ENCODE measurements at regions not wholly inside any gene's neighbourhood (a gene's known extent, or its start where the extent isn't known, plus 50 kb on each side); places are given as distances from the start of the nearest gene placed in this dataset.

DNA sequence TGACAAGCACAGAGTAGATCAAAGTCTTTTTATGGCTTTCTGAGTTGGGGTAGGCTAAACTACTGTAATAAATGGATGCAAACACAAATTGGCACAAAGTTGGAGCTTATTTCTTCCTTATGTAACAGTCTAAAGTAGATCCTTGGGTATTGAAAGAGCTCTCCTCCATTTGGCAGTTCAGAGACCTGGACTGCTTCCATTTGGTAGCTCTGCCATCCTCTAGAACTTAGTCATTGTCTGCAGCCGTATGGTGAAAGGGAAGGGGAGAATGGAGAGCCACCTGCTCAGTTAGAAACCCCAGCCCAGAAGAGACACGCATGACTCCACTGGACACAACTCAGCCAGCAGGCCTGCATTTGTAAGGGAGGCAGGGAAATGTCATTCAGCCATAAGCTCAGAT, 345.0 kb downstream of the DMAC1 start:
- FAIRE-seq (no peak), DNase-seq (ENCODE audit: low spot score) (no peak), ATAC-seq (no peak)
- H3K4me3 ChIP-seq (replicated peaks in 1 of 3; ENCODE audit: insufficient read depth in 1 of 3, low read depth in 2 of 3, low read length in 3 of 3): no peak overlapping the region
- no peaks in the 10 kb centered on the region for H3K27me3 ChIP-seq (ENCODE audit: control insufficient read depth in 1 of 2, insufficient read depth in 2 of 2, low read length in 2 of 2)
- intact Hi-C loops (cut with micrococcal nuclease; ENCODE audit: unreplicated experiment): no loop called here
- no peak overlapping the region for H3K9ac ChIP-seq (ENCODE audit: insufficient read depth, low read depth, low read length)
- H2AFZ ChIP-seq (ENCODE audit: low read length): no peak overlapping the region
- no peak overlapping the region for H3K27ac ChIP-seq (ENCODE audit: extremely low read length, insufficient read depth, low read length)
- H3K4me1 ChIP-seq (ENCODE audit: insufficient read depth, low read length): no peaks in the 10 kb centered on the region
- H4K20me1 ChIP-seq (ENCODE audit: insufficient read depth, low read length): no peaks in the 10 kb centered on the region
- no peak overlapping the region for H3K4me2 ChIP-seq (ENCODE audit: low read depth, low read length)
- in situ Hi-C loops (cut with HindIII; ENCODE audit: extremely low pct_ligation_motif_present, low pct_unique_long_range_greater_than_20kb): no loop called here
- CTCF ChIA-PET (ENCODE audit: low intra/inter-chr PET ratio, low total read pairs): no interaction called here
- no peaks in the 10 kb centered on the region for H3K36me3 ChIP-seq (replicated peaks in 1 of 2; ENCODE audit: control insufficient read depth in 1 of 2, insufficient read depth in 2 of 2, low read length in 2 of 2)
- H3K9me3 ChIP-seq (ENCODE audit: low read length): no peaks in the 10 kb centered on the region
- no peaks in the 10 kb centered on the region for H3K79me2 ChIP-seq (ENCODE audit: insufficient read depth, low read length)
- 31% methylated on average over 2 of the region's 2 CpGs for WGBS (ENCODE audit: low lambda C conversion rate)
- no TSS peak for BruUV-seq (replicated peaks)
- no peak for TF ChIP-seq ZNF3 (CRISPR knock-in tag; IDR thresholded peaks at IDR 0.05)
- no peak for TF ChIP-seq ZNF678 (CRISPR knock-in tag; IDR thresholded peaks at IDR 0.05)
- TF ChIP-seq ATF1 (CRISPR knock-in tag; IDR thresholded peaks at IDR 0.05): no peak
- no peak for TF ChIP-seq ZNF607 (CRISPR knock-in tag; IDR thresholded peaks at IDR 0.05; ENCODE audit: borderline replicate concordance)
- no peak for TF ChIP-seq STAG1 (CRISPR knock-in tag; IDR thresholded peaks at IDR 0.05)
- TF ChIP-seq, protein P1, sequence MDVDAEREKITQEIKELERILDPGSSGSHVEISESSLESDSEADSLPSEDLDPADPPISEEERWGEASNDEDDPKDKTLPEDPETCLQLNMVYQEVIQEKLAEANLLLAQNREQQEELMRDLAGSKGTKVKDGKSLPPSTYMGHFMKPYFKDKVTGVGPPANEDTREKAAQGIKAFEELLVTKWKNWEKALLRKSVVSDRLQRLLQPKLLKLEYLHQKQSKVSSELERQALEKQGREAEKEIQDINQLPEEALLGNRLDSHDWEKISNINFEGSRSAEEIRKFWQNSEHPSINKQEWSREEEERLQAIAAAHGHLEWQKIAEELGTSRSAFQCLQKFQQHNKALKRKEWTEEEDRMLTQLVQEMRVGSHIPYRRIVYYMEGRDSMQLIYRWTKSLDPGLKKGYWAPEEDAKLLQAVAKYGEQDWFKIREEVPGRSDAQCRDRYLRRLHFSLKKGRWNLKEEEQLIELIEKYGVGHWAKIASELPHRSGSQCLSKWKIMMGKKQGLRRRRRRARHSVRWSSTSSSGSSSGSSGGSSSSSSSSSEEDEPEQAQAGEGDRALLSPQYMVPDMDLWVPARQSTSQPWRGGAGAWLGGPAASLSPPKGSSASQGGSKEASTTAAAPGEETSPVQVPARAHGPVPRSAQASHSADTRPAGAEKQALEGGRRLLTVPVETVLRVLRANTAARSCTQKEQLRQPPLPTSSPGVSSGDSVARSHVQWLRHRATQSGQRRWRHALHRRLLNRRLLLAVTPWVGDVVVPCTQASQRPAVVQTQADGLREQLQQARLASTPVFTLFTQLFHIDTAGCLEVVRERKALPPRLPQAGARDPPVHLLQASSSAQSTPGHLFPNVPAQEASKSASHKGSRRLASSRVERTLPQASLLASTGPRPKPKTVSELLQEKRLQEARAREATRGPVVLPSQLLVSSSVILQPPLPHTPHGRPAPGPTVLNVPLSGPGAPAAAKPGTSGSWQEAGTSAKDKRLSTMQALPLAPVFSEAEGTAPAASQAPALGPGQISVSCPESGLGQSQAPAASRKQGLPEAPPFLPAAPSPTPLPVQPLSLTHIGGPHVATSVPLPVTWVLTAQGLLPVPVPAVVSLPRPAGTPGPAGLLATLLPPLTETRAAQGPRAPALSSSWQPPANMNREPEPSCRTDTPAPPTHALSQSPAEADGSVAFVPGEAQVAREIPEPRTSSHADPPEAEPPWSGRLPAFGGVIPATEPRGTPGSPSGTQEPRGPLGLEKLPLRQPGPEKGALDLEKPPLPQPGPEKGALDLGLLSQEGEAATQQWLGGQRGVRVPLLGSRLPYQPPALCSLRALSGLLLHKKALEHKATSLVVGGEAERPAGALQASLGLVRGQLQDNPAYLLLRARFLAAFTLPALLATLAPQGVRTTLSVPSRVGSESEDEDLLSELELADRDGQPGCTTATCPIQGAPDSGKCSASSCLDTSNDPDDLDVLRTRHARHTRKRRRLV (CRISPR knock-in tag; IDR thresholded peaks at IDR 0.05): no peak
- no peak for TF ChIP-seq RFXANK (CRISPR knock-in tag; IDR thresholded peaks at IDR 0.05)
- no peak for TF ChIP-seq ZNF614 (CRISPR knock-in tag; IDR thresholded peaks at IDR 0.05; ENCODE audit: borderline replicate concordance)
- TF ChIP-seq PHF20 (CRISPR knock-in tag; IDR thresholded peaks at IDR 0.05): no peak
- TF ChIP-seq, protein P2, sequence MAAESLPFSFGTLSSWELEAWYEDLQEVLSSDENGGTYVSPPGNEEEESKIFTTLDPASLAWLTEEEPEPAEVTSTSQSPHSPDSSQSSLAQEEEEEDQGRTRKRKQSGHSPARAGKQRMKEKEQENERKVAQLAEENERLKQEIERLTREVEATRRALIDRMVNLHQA (CRISPR knock-in tag; IDR thresholded peaks at IDR 0.05): no peak
- TF ChIP-seq, protein P3, sequence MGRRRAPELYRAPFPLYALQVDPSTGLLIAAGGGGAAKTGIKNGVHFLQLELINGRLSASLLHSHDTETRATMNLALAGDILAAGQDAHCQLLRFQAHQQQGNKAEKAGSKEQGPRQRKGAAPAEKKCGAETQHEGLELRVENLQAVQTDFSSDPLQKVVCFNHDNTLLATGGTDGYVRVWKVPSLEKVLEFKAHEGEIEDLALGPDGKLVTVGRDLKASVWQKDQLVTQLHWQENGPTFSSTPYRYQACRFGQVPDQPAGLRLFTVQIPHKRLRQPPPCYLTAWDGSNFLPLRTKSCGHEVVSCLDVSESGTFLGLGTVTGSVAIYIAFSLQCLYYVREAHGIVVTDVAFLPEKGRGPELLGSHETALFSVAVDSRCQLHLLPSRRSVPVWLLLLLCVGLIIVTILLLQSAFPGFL (CRISPR knock-in tag; IDR thresholded peaks at IDR 0.05): no peak
- TF ChIP-seq, protein P4, sequence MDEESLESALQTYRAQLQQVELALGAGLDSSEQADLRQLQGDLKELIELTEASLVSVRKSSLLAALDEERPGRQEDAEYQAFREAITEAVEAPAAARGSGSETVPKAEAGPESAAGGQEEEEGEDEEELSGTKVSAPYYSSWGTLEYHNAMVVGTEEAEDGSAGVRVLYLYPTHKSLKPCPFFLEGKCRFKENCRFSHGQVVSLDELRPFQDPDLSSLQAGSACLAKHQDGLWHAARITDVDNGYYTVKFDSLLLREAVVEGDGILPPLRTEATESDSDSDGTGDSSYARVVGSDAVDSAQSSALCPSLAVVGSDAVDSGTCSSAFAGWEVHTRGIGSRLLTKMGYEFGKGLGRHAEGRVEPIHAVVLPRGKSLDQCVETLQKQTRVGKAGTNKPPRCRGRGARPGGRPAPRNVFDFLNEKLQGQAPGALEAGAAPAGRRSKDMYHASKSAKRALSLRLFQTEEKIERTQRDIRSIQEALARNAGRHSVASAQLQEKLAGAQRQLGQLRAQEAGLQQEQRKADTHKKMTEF (CRISPR knock-in tag; IDR thresholded peaks at IDR 0.05): no peak
- no peak for TF ChIP-seq KAT2B (IDR thresholded peaks at IDR 0.05; ENCODE audit: borderline replicate concordance, low read depth, low read length)
- TF ChIP-seq ZMYM2 (CRISPR knock-in tag; IDR thresholded peaks at IDR 0.05): no peak
- TF ChIP-seq ZNF724P (CRISPR knock-in tag; IDR thresholded peaks at IDR 0.05; ENCODE audit: borderline replicate concordance): no peak
- TF ChIP-seq PCBP2 (optimal IDR thresholded peaks at IDR 0.05; ENCODE audit: low read depth, low read length, poor library complexity, severe bottlenecking): no peak
- TF ChIP-seq ZNF891 (CRISPR knock-in tag; IDR thresholded peaks at IDR 0.05): no peak
- TF ChIP-seq, protein P5, sequence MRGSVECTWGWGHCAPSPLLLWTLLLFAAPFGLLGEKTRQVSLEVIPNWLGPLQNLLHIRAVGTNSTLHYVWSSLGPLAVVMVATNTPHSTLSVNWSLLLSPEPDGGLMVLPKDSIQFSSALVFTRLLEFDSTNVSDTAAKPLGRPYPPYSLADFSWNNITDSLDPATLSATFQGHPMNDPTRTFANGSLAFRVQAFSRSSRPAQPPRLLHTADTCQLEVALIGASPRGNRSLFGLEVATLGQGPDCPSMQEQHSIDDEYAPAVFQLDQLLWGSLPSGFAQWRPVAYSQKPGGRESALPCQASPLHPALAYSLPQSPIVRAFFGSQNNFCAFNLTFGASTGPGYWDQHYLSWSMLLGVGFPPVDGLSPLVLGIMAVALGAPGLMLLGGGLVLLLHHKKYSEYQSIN (CRISPR knock-in tag; IDR thresholded peaks at IDR 0.05; ENCODE audit: borderline replicate concordance): no peak
- POLR2A ChIA-PET: no interaction called here

Measured in HepG2 (cell line).